ENCODE measurements at regions not wholly inside any gene's neighbourhood (a gene's known extent, or its start where the extent isn't known, plus 50 kb on each side); places are given as distances from the start of the nearest gene placed in this dataset.

GRCh38 chr22:23513133-23513532, 67.0 kb downstream of the IGLL1 start:
- TF ChIP-seq TAF1 (IDR thresholded peaks at IDR 0.05; ENCODE audit: borderline replicate concordance, insufficient read depth, low read length) (no peak), SIN3A (IDR thresholded peaks at IDR 0.05; ENCODE audit: borderline replicate concordance, insufficient read depth, low read length) (no peak), POLR2AphosphoS5 (IDR thresholded peaks at IDR 0.05; ENCODE audit: low read depth, low read length) (no peak), FOXP2 (optimal IDR thresholded peaks at IDR 0.05; ENCODE audit: borderline replicate concordance, extremely low read depth, extremely low read length, insufficient read depth) (no peak), REST (IDR thresholded peaks at IDR 0.05; ENCODE audit: insufficient read depth in 1 of 2, low read depth in 2 of 2, low read length in 2 of 2) (no peak)

GRCh38 chr22:23512721-23513120, 67.4 kb downstream of the IGLL1 start:
- TF ChIP-seq FOXP2 (optimal IDR thresholded peaks at IDR 0.05; ENCODE audit: borderline replicate concordance, extremely low read depth, extremely low read length, insufficient read depth): no peak
- no peak for TF ChIP-seq REST (IDR thresholded peaks at IDR 0.05; ENCODE audit: insufficient read depth in 1 of 2, low read depth in 2 of 2, low read length in 2 of 2)
- no peak for TF ChIP-seq POLR2AphosphoS5 (IDR thresholded peaks at IDR 0.05; ENCODE audit: low read depth, low read length)
- no peak for TF ChIP-seq SIN3A (IDR thresholded peaks at IDR 0.05; ENCODE audit: borderline replicate concordance, insufficient read depth, low read length)
- TF ChIP-seq TAF1 (IDR thresholded peaks at IDR 0.05; ENCODE audit: borderline replicate concordance, insufficient read depth, low read length): no peak

GRCh38 chr22:23512348-23512705, 67.8 kb downstream of the IGLL1 start:
- TF ChIP-seq TAF1 (IDR thresholded peaks at IDR 0.05; ENCODE audit: borderline replicate concordance, insufficient read depth, low read length) (no peak), SIN3A (IDR thresholded peaks at IDR 0.05; ENCODE audit: borderline replicate concordance, insufficient read depth, low read length) (no peak), REST (IDR thresholded peaks at IDR 0.05; ENCODE audit: insufficient read depth in 1 of 2, low read depth in 2 of 2, low read length in 2 of 2) (no peak), POLR2AphosphoS5 (IDR thresholded peaks at IDR 0.05; ENCODE audit: low read depth, low read length) (no peak), FOXP2 (optimal IDR thresholded peaks at IDR 0.05; ENCODE audit: borderline replicate concordance, extremely low read depth, extremely low read length, insufficient read depth) (no peak)

GRCh38 chr22:23511627-23512347, 68.3 kb downstream of the IGLL1 start:
- TF ChIP-seq REST (IDR thresholded peaks at IDR 0.05; ENCODE audit: insufficient read depth in 1 of 2, low read depth in 2 of 2, low read length in 2 of 2) (no peak), TAF1 (IDR thresholded peaks at IDR 0.05; ENCODE audit: borderline replicate concordance, insufficient read depth, low read length) (no peak), FOXP2 (optimal IDR thresholded peaks at IDR 0.05; ENCODE audit: borderline replicate concordance, extremely low read depth, extremely low read length, insufficient read depth) (no peak), POLR2AphosphoS5 (IDR thresholded peaks at IDR 0.05; ENCODE audit: low read depth, low read length) (no peak), SIN3A (IDR thresholded peaks at IDR 0.05; ENCODE audit: borderline replicate concordance, insufficient read depth, low read length) (no peak)

Data from PFSK-1 (cell line).